Liver (tissue), 3 donors: ENCODE measurements at regions not wholly inside any gene's neighbourhood (a gene's known extent, or its start where the extent isn't known, plus 50 kb on each side); places are given as distances from the start of the nearest gene placed in this dataset.

Experiments
- ATF3 ChIP-seq: IDR thresholded peaks from 2 replicates; pipeline ENCODE4 v1.6.1; 2016; ENCODE audit warnings: antibody characterized with exemption
- EGR1 ChIP-seq, 2 donors: IDR thresholded peaks; 2 replicates each; pipeline ENCODE4 v1.6.1; 2016 to 2018; ENCODE audit warnings: antibody characterized with exemption in 2 of 2, low read depth in 2 of 2
- FOXA1 ChIP-seq: IDR thresholded peaks from 2 replicates; pipeline ENCODE4 v1.6.1; 2016; ENCODE audit warnings: antibody characterized with exemption
- GABPA ChIP-seq, 2 donors: IDR thresholded peaks in 1 of 2; conservative IDR thresholded peaks in 1 of 2; 2 replicates each; pipeline ENCODE4 v1.6.1; 2016; ENCODE audit warnings: antibody characterized with exemption in 2 of 2, mild to moderate bottlenecking in 1 of 2, moderate library complexity in 1 of 2
- JUND ChIP-seq, 2 donors: IDR thresholded peaks; 2 replicates each; pipeline ENCODE4 v1.6.1; 2016; ENCODE audit warnings: antibody characterized with exemption in 2 of 2
- RAD21 ChIP-seq, 2 donors: IDR thresholded peaks; 2 replicates each; pipeline ENCODE4 v1.6.1; 2016; ENCODE audit warnings: antibody characterized with exemption in 2 of 2, mild to moderate bottlenecking in 2 of 2
- REST ChIP-seq: IDR thresholded peaks from 2 replicates; pipeline ENCODE4 v1.6.1; 2016; ENCODE audit warnings: antibody characterized with exemption, mild to moderate bottlenecking
- RXRA ChIP-seq, 2 donors: IDR thresholded peaks; 2 replicates each; pipeline ENCODE4 v1.6.1; 2017 to 2018; ENCODE audit warnings: antibody characterized with exemption in 2 of 2, mild to moderate bottlenecking in 1 of 2
- SP1 ChIP-seq: IDR thresholded peaks from 2 replicates; pipeline ENCODE4 v1.6.1; 2018; ENCODE audit warnings: antibody characterized with exemption, mild to moderate bottlenecking
- TAF1 ChIP-seq: conservative IDR thresholded peaks from 2 replicates; pipeline ENCODE4 v1.6.1; 2016; ENCODE audit warnings: antibody characterized with exemption, mild to moderate bottlenecking
- YY1 ChIP-seq: IDR thresholded peaks from 2 replicates; pipeline ENCODE4 v1.6.1; 2016; ENCODE audit warnings: antibody characterized with exemption, mild to moderate bottlenecking
- ZBTB33 ChIP-seq: IDR thresholded peaks from 2 replicates; pipeline ENCODE4 v1.6.1; 2016; ENCODE audit warnings: antibody characterized with exemption
- TF ChIP-seq, protein P1 (sequence below): fragments of 150-350 bp; IDR thresholded peaks from 2 replicates; pipeline ENCODE4 v1.5.1; 2017; ENCODE audit warnings: improper control_type of control experiment, low read depth, low read length; ENCODE audit not compliant: missing input control
- donor health status: healthy.
- donor health status: healthy.

- no peak for TF ChIP-seq REST
- no peak for TF ChIP-seq JUND (IDR thresholded peaks at IDR 0.05)
- TF ChIP-seq, protein P1, sequence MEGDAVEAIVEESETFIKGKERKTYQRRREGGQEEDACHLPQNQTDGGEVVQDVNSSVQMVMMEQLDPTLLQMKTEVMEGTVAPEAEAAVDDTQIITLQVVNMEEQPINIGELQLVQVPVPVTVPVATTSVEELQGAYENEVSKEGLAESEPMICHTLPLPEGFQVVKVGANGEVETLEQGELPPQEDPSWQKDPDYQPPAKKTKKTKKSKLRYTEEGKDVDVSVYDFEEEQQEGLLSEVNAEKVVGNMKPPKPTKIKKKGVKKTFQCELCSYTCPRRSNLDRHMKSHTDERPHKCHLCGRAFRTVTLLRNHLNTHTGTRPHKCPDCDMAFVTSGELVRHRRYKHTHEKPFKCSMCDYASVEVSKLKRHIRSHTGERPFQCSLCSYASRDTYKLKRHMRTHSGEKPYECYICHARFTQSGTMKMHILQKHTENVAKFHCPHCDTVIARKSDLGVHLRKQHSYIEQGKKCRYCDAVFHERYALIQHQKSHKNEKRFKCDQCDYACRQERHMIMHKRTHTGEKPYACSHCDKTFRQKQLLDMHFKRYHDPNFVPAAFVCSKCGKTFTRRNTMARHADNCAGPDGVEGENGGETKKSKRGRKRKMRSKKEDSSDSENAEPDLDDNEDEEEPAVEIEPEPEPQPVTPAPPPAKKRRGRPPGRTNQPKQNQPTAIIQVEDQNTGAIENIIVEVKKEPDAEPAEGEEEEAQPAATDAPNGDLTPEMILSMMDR = no peak
- no peak for TF ChIP-seq YY1
- no peak for TF ChIP-seq SP1
- no peak for TF ChIP-seq ATF3
- TF ChIP-seq FOXA1 = no peak
- no peak for TF ChIP-seq ZBTB33
- no peak for TF ChIP-seq EGR1 (IDR thresholded peaks at IDR 0.05; ENCODE audit: low read depth in 2 of 2)
- no peak for TF ChIP-seq GABPA (IDR thresholded peaks at IDR 0.05 in 1 of 2, conservative IDR thresholded peaks at IDR 0.05 in 1 of 2)
- TF ChIP-seq TAF1 = no peak
- TF ChIP-seq RXRA (IDR thresholded peaks at IDR 0.05) = no peak
- TF ChIP-seq RAD21 (IDR thresholded peaks at IDR 0.05) = no peak
Measured at GRCh38 chr9:2473681-2474080, 147.9 kb upstream of the VLDLR start.
